ENCODE measurements at regions not wholly inside any gene's neighbourhood (a gene's known extent, or its start where the extent isn't known, plus 50 kb on each side); places are given as distances from the start of the nearest gene placed in this dataset.

DNA sequence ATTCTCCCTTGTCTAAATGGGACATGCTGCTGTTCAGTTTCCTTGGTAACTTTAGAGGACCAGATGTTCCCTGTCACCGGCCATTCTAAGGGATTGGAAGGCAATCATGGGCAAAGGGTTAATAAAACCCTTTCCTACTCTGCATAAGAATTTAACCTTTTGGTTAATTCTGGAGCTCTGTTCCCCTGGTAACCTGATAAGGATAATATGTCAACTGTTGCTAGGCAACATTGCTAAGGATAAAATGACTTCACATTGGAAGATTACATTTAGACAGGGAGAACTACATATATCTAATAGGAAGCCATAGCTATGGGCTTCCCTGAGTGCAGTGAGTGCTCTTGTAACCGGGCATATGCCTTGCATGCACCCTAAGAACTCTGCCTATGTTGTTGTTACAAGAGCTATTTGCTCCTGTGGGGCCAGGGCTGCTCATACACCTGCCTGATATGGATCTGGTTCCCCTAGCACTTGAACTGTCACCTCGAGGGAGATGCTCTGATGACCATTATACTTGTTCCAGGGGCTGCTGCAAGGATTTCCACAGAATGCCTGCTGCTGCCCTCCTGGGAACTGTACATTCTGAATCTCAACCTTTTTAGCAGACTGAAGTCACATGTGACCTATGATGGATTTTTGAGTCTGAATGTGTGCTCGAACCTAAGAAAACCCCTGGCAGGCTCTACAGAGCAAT lies 326.3 kb upstream of the PDZRN3 start:
- DNase-seq (ENCODE audit: low spot score) = no peak
- in situ Hi-C loops (cut with HindIII; ENCODE audit: low sequenced_read_pairs) = no loop called here

DNA sequence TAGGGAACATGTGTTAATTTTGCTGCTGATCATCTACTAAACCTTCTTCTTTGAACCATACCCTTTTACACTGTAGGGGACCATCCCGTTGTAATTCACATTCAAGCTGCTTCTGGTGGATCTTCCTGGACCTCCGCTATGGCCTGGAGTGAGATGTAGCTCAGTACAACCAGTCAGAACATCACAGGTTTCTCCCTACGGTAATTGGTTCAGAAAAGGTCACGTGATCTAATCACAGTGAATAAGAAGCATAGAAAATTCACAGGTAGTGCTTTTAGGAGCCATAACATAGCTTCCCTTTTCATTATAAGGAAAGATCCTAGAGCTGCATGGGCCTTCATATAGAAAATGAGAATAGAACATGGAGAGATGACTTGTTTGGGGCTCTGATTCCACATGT lies 320.8 kb upstream of the PDZRN3 start:
- DNase-seq (ENCODE audit: low spot score) = no peak

DNA sequence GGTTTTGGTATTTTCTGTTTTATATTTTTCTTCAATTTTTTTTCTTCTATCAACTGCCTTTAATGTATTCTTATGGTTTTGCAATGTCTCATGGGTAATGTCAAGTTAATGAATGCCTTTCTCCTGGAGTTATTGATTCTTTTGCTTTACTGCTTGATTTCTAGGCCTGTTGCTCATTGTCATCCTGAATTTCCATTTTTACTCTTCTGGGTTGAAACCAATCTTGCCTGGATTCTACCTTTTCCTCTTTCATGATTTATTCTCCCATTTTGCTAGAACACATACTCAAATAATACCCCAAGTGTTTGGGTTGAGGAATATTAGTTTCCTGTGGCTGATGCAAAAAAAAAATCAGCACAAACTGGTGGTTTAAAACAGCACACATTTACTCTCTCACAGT lies 315.2 kb upstream of the PDZRN3 start:
- DNase-seq (ENCODE audit: low spot score) = no peak
- in situ Hi-C loops (cut with HindIII; ENCODE audit: low sequenced_read_pairs) = no loop called here

More for the DNA sequence above, 320.8 kb upstream of the PDZRN3 start:
- in situ Hi-C loops (cut with HindIII; ENCODE audit: low sequenced_read_pairs) = no loop called here

DNA sequence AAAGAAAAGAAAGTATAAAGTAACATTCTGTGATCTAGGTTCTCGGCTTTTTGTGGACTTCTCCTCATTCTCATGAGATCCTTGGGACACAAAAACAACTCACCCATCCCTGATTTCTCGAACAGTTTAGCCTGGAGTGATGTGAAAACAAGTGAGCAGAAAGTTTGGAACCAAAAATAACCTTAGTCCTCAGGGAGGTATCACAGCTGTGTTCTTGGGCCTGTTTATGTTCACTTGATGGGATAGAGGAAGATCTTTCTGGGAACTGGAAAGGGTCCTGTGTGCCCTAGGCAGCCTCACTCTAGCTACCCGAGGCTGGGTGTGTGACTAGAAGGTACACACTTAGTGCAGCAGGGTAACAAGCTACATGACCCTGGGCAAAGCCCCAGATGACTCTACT lies 308.8 kb upstream of the PDZRN3 start:
- no peak for DNase-seq (ENCODE audit: low spot score)
- in situ Hi-C loops (cut with HindIII; ENCODE audit: low sequenced_read_pairs) = no loop called here

DNA sequence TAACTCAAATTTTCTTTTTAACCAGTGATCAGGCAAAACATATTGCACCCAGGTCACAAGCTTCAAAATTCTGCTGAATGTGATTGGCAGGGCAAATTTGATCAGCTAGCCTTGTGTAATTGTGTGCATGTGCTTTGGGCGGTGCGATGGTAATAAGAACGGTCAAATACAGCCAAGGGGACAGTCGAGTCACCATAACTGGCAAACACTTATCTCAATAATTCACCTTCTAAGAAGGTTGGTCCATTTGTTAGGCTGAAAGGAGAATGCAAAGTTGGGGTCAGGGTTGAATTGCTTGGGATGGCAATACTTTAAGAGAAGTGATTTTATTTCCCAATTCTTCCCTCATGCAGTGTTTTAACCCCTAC lies 302.4 kb upstream of the PDZRN3 start:
- in situ Hi-C loops (cut with HindIII; ENCODE audit: low sequenced_read_pairs) = no loop called here
- DNase-seq (ENCODE audit: low spot score) = no peak

GRCh38 chr3:73926360-73927202 lies 301.8 kb upstream of the PDZRN3 start:
- DNase-seq (ENCODE audit: low spot score) = no peak
- in situ Hi-C loops (cut with HindIII; ENCODE audit: low sequenced_read_pairs) = no loop called here

DNA sequence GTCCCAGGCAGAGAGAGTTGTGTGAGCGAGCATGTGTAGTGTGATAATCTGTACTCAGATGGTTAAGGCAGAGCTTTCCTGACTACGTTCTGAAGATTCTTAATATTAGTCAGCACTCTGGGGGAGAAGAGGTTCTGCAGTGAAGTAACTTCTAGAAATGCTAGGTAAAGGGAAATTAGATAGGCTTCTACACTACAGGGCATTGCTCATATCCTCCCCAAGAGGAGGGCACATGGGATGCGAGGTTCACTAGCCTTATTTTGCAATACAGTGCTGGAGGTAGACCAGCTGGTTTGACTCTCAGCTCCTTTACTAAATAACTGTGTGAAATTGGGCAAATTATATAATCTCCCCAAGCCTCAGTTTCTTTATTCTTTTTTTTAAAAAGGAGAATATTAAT lies 300.3 kb upstream of the PDZRN3 start:
- DNase-seq (ENCODE audit: low spot score) = no peak
- in situ Hi-C loops (cut with HindIII; ENCODE audit: low sequenced_read_pairs) = no loop called here

DNA sequence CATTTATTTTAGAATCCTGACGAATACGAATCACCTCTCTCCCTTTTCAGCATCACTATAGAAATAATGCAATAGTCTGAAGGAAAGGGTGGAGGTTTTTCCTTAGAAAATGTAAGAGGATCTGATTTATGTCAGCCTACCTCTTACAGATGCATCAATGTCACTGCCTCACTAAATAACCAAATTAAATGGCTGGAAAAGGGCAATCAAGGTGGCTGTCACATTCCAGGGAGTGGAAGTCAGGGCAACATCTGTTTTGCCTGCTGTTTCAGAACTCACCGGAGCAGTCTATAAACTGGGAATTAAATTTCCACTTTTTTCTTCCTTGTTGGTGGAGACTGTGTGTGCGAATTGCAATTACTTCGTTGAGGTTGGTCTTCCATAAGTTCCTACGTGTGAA lies 299.3 kb upstream of the PDZRN3 start:
- no peak for DNase-seq (ENCODE audit: low spot score)
- in situ Hi-C loops (cut with HindIII; ENCODE audit: low sequenced_read_pairs) = no loop called here

GRCh38 chr3:73917643-73918042 lies 292.9 kb upstream of the PDZRN3 start:
- in situ Hi-C loops (cut with HindIII; ENCODE audit: low sequenced_read_pairs) = no loop called here
- DNase-seq (ENCODE audit: low spot score) = no peak

GRCh38 chr3:73915886-73916285 lies 291.1 kb upstream of the PDZRN3 start:
- no peak for DNase-seq (ENCODE audit: low spot score)
- in situ Hi-C loops (cut with HindIII; ENCODE audit: low sequenced_read_pairs) = no loop called here

GRCh38 chr3:73908218-73908617 lies 283.5 kb upstream of the PDZRN3 start:
- no peak for DNase-seq (ENCODE audit: low spot score)
- in situ Hi-C loops (cut with HindIII; ENCODE audit: low sequenced_read_pairs) = no loop called here

DNA sequence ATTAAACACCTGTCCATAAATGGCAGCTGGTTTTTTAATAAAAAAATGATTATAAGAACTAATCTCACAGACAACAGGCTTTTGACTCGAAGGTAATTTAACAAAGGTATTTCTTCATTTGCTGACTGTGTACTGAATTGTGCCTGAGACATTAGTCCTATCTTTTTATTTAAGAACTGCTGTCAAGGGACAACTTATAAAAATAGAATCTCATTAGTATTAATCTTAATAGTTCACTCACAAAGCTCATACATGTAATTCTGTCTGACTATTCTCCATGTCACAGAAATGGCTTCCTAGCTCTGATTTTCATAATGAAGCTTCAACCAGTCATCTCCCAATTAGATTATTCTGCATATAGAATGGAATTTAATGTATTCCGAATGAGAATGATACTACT lies 276.9 kb upstream of the PDZRN3 start:
- in situ Hi-C loops (cut with HindIII; ENCODE audit: low sequenced_read_pairs) = no loop called here
- no peak for DNase-seq (ENCODE audit: low spot score)

- DNase-seq (ENCODE audit: low spot score) = no peak
- in situ Hi-C loops (cut with HindIII; ENCODE audit: low sequenced_read_pairs) = no loop called here
Measured at GRCh38 chr3:73894474-73895213, 269.9 kb upstream of the PDZRN3 start.

- DNase-seq (ENCODE audit: low spot score) = no peak
- in situ Hi-C loops (cut with HindIII; ENCODE audit: low sequenced_read_pairs) = no loop called here
Measured at GRCh38 chr3:73893089-73893488, 268.3 kb upstream of the PDZRN3 start.

GRCh38 chr3:73885862-73886261 lies 261.1 kb upstream of the PDZRN3 start:
- DNase-seq (ENCODE audit: low spot score) = no peak
- in situ Hi-C loops (cut with HindIII; ENCODE audit: low sequenced_read_pairs) = no loop called here

GRCh38 chr3:73884361-73884760 lies 259.6 kb upstream of the PDZRN3 start:
- in situ Hi-C loops (cut with HindIII; ENCODE audit: low sequenced_read_pairs) = no loop called here
- no peak for DNase-seq (ENCODE audit: low spot score)

GRCh38 chr3:73883497-73883896 lies 258.8 kb upstream of the PDZRN3 start:
- in situ Hi-C loops (cut with HindIII; ENCODE audit: low sequenced_read_pairs) = no loop called here
- no peak for DNase-seq (ENCODE audit: low spot score)

- DNase-seq (ENCODE audit: low spot score) = no peak
- in situ Hi-C loops (cut with HindIII; ENCODE audit: low sequenced_read_pairs) = no loop called here
Measured at GRCh38 chr3:73874606-73875369, 250.0 kb upstream of the PDZRN3 start.

DNA sequence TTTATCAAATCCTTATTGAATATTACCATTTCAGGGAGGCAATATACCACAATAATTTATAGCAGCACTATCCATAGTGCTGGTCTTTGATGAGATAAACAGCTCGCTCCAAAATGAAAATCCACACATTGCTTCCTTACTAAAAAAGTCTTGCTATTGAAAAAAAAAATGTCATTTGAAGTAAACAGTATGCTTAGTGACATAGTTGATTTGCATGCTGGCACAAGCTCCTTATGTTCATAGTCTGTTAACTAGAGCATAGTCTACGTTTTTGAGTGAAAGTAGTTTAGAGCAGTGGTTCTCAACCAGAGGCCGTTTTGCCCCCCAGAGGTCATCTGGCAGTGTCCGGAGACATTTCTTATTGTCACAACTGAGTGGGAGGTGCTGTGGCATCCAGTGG lies 249.4 kb upstream of the PDZRN3 start:
- no peak for DNase-seq (ENCODE audit: low spot score)
- in situ Hi-C loops (cut with HindIII; ENCODE audit: low sequenced_read_pairs) = no loop called here

Measured in G401 (cell line).